Stimulated activated CD8-positive, alpha-beta memory T cell treated with anti-CD3 and anti-CD28 coated beads, Interleukin-4, amount 100 ng/mL, for 1 hour (primary cell): ENCODE measurements at regions not wholly inside any gene's neighbourhood (a gene's known extent, or its start where the extent isn't known, plus 50 kb on each side); places are given as distances from the start of the nearest gene placed in this dataset.
"Not testable (repeated sequence)": the region's sequence is repeated elsewhere in the genome, so short reads cannot be mapped to it uniquely, and the experiment has no call there.

Experiments used
- DNase-seq, 2 donors: peaks; one replicate each; pipeline ENCODE4 v3.0.0-alpha.2; 2020; ENCODE audit warnings: low read depth in 2 of 2, low spot score in 1 of 2

GRCh38 chr7:10429511-10429910, 544.2 kb upstream of the PHF14 start:
- no peak for DNase-seq

- DNase-seq, result no peak
Observed at GRCh38 chr7:10436302-10436701, 537.4 kb upstream of the PHF14 start.

- no peak for DNase-seq
Observed at GRCh38 chr7:10439027-10439426, 534.6 kb upstream of the PHF14 start.

- no peak for DNase-seq
Observed at GRCh38 chr7:10455936-10456335, 517.7 kb upstream of the PHF14 start.

- no peak for DNase-seq
Observed at GRCh38 chr7:10460474-10460873, 513.2 kb upstream of the PHF14 start.

- no peak for DNase-seq
Observed at GRCh38 chr7:10463701-10464100, 510.0 kb upstream of the PHF14 start.

GRCh38 chr7:10465536-10465935, 508.1 kb upstream of the PHF14 start:
- DNase-seq, result not testable (repeated sequence)

- no peak for DNase-seq
Observed at GRCh38 chr7:10468908-10469307, 504.8 kb upstream of the PHF14 start.

GRCh38 chr7:10469476-10469875, 504.2 kb upstream of the PHF14 start:
- DNase-seq, result no peak

GRCh38 chr7:10471280-10472058, 502.2 kb upstream of the PHF14 start:
- no peak for DNase-seq

GRCh38 chr7:10472115-10472514, 501.6 kb upstream of the PHF14 start:
- DNase-seq, result no peak

- DNase-seq, result no peak
Observed at GRCh38 chr7:10473569-10473968, 500.1 kb upstream of the PHF14 start.

GRCh38 chr7:10474048-10474447, 499.6 kb upstream of the PHF14 start:
- no peak for DNase-seq

- DNase-seq, result no peak
Observed at GRCh38 chr7:10475940-10476641, 497.6 kb upstream of the PHF14 start.

GRCh38 chr7:10476642-10477041, 497.0 kb upstream of the PHF14 start:
- no peak for DNase-seq

- no peak for DNase-seq
Observed at GRCh38 chr7:10483671-10484070, 490.0 kb upstream of the PHF14 start.

GRCh38 chr7:10484767-10485166, 488.9 kb upstream of the PHF14 start:
- no peak for DNase-seq

GRCh38 chr7:10501206-10501884, 472.3 kb upstream of the PHF14 start:
- DNase-seq, result not testable (repeated sequence)

GRCh38 chr7:10507032-10507431, 466.6 kb upstream of the PHF14 start:
- DNase-seq, result no peak

GRCh38 chr7:10521306-10521705, 452.4 kb upstream of the PHF14 start:
- DNase-seq, result no peak

GRCh38 chr7:10533429-10533828, 440.2 kb upstream of the PHF14 start:
- not testable (repeated sequence) for DNase-seq

GRCh38 chr7:10536561-10536960, 437.1 kb upstream of the PHF14 start:
- no peak for DNase-seq
